ENCODE measurements at regions not wholly inside any gene's neighbourhood (a gene's known extent, or its start where the extent isn't known, plus 50 kb on each side); places are given as distances from the start of the nearest gene placed in this dataset.
"Not testable (repeated sequence)": the region's sequence is repeated elsewhere in the genome, so short reads cannot be mapped to it uniquely, and the experiment has no call there.

- no peak for DNase-seq (ENCODE audit: low read depth)
These were observed 817.3 kb downstream of the SATB2 start for GRCh38 chr2:198640463-198640862.

GRCh38 chr2:198639580-198639979 is 818.2 kb downstream of the SATB2 start:
- no peak for DNase-seq (ENCODE audit: low read depth)

DNA sequence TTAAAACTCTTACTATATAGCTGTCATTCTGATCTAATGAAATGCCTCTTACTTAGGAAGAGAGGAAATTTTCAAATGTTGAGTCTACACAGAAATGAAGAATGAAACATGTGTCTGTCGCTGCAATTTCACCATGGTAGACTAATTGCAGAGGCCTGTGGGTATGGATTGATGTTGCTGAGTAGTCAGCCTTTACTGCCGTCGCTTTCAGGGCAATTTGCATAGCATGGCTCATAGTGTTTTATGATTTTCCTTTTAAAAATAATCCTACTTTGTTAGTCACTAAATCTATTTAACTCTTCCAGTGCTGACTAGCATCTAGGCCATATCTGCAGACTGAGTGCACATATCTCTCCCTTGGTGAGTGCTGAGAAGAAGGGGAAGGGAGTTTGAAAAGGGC is 819.2 kb downstream of the SATB2 start:
- no peak for DNase-seq (ENCODE audit: low read depth)

- DNase-seq (ENCODE audit: low read depth), result no peak
These were observed 826.0 kb downstream of the PLCL1 start for GRCh38 chr2:198630384-198630783.

- DNase-seq (ENCODE audit: low read depth), result no peak
These were observed 824.2 kb downstream of the PLCL1 start for GRCh38 chr2:198628596-198628995.

GRCh38 chr2:198622986-198623730 is 818.8 kb downstream of the PLCL1 start:
- DNase-seq (ENCODE audit: low read depth), result no peak

DNA sequence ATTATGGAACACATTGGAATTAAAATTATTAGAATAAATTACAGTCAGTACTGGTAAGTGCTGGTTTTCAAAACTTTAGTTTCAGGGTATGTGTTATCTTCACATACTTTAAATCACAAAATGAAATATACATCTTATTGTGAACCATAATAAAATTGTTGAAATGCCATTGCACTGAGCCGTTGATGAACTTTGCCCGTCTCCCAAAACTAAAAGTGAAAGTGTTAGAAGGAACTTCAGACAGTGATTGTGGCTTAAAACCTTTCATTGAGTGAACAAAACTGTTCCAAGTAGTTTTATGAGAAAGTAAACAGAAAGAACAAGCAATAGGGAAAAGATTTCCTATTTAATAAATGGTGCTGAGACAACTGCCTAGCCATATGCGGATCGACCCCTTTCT is 811.6 kb downstream of the PLCL1 start:
- peak; percentile 22 for DNase-seq (ENCODE audit: low read depth)

DNA sequence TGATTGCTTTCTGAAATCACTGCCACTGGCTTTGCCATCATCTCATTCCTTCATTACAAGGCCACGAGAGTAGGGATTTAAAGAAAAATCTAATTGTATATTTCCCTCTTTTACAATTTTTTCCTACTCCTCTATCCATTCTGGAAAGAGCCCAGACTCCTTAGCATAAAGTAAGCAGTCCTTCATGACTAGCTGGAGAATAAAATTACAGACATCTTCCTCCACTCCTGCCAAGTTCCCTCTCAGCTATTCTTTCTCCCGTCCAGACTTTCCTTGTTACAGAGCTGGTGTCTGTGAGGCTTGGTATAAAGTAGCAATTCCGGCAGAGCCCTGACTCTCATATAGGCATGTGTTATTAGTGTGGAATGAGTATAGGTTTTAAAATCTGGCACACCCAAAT is 806.8 kb downstream of the PLCL1 start:
- DNase-seq (ENCODE audit: low read depth), result no peak

GRCh38 chr2:198604599-198604998 is 800.2 kb downstream of the PLCL1 start:
- DNase-seq (ENCODE audit: low read depth), result no peak

DNA sequence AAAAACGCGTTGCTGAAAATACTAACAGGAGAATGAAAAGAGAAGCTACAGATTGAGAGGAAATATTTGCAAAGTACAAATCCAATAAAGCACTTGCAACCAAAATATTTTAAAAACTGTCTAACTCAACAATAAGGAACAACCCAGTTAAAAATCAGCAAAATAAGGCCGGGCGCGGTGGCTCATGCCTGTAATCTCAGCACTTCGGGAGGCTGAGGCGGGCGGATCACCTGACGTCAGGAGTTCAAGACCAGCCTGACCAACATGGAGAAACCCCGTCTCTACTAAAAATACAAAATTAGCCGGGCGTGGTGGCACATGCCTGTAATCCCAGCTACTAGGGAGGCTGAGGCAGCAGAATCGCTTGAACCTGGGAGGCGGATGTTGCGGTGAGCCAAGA is 798.6 kb downstream of the PLCL1 start:
- not testable (repeated sequence) for DNase-seq (ENCODE audit: low read depth)

- no peak for DNase-seq (ENCODE audit: low read depth)
These were observed 793.3 kb downstream of the PLCL1 start for GRCh38 chr2:198597648-198598047.

- DNase-seq (ENCODE audit: low read depth), result no peak
These were observed 792.6 kb downstream of the PLCL1 start for GRCh38 chr2:198596985-198597384.

DNA sequence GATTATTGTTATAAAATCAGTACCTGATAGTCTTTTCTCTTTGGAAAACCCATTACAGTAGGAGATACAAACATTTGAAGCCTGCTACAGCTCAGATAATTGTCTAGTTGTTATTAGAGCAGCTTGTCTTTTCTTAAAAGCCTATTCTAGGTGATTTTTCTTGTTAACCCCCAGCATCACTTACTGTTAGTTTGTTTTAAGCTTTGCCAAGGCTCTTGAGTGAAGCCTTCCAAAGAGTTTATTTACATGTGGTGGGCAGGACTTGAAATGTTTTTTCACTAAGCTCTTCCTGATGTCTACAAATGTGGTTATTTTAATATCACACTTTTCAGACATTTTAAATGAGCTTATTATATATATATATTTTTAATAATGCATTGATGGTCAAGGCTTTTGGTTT is 791.3 kb downstream of the PLCL1 start:
- no peak for DNase-seq (ENCODE audit: low read depth)

DNA sequence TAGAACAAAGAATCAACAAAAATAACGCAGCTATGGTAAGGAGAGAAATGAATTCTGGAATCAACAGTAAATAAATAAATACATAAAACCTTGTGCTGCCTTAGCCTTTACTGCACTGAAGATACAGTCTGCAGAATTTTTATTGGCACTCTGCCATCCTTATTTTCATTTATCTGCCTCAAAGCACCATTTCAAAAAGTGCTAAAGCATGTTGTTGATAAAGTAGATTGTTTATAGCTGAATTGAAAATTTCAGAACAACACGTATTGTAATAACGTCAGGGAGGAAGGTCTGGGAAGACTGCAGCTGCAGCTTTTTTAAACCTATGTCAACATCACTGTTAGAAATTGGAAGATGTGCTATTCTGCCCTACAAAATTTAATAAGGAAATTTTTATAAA is 787.2 kb downstream of the PLCL1 start:
- no peak for DNase-seq (ENCODE audit: low read depth)

- no peak for DNase-seq (ENCODE audit: low read depth)
These were observed 783.3 kb downstream of the PLCL1 start for GRCh38 chr2:198587741-198588140.

DNA sequence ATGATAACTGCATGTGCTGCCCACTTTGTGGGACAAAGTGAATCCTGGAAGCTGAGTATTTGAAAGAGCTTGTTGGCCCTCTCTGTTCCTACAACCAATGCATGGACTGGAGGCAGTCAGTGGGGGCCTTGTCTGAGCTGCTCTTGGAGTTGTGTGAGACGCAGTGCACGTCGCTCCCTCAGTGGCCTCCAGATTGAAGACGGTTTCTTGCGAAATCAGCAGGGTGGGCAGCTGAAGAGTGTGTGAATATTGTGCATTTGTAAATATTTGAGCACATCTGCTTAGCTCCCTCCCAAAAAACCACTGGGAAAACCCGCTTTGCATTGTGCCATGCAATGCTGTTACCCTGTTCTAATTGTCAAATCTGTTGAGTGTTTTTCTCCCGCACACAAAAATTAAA is 782.8 kb downstream of the PLCL1 start:
- no peak for DNase-seq (ENCODE audit: low read depth)

DNA sequence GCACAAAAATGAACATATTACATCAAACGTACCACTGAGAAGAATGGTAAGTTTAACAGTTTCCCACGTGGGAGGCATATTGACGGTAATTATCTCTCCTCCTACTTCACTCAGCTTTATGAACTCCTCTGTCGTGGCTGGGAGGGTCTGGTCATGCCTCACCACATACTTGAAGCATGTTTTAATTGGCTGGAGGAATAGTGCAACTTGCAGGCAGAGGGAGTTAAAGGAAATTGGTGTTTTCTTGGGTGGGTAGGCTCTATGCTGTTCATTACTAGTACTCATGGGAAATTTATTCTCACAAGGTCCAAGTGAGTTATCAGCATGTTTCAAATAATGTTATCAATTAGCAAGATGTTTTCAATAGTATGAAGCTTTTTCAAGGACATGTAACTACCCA is 767.0 kb downstream of the PLCL1 start:
- peak; percentile 2 for DNase-seq (ENCODE audit: low read depth)

DNA sequence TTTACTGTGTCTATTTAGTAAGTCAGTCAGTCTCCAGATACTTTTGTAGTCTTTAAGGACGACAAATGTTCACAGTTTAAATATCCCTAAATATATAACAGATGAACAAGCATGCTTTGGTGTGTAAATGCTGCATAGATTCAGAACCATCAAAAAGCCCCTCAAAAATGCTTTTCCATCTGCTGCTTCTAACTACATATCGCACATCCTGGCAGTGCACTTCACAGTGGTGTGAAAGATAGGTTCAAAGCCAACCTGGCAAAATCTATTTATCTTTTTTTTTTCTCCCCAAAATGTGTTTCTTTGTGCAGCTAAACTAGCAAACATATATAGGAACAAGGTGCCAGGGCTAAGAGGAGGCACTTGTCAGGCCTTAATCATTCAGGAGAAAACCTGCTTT is 753.8 kb downstream of the PLCL1 start:
- DNase-seq (ENCODE audit: low read depth), result no peak

- no peak for DNase-seq (ENCODE audit: low read depth)
These were observed 741.7 kb downstream of the PLCL1 start for GRCh38 chr2:198546122-198546521.

GRCh38 chr2:198545411-198545810 is 741.0 kb downstream of the PLCL1 start:
- DNase-seq (ENCODE audit: low read depth), result no peak

- DNase-seq (ENCODE audit: low read depth), result no peak
These were observed 740.1 kb downstream of the PLCL1 start for GRCh38 chr2:198544461-198544860.

DNA sequence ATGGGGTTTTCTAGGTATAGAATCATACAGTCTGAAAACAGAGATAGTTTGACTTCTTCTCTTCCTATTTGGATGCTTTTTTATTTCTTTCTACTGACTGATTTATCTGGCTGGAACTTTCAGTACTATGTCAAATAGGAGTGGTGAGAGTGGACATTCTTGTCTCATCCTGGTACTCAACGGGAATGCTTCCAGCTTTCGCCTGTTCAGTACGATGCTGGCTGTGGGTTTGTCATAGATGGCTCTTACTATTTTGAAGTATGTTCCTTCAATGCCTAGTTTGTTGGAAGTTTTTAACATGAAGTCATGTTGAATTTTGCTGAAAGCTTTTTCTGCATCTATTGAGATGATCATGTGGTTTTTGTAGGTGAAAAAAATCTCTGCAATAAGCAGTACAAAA is 730.4 kb downstream of the PLCL1 start:
- DNase-seq (ENCODE audit: low read depth), result no peak

- no peak for DNase-seq (ENCODE audit: low read depth)
These were observed 721.0 kb downstream of the PLCL1 start for GRCh38 chr2:198525211-198525969.
